ENCODE measurements at regions not wholly inside any gene's neighbourhood (a gene's known extent, or its start where the extent isn't known, plus 50 kb on each side); places are given as distances from the start of the nearest gene placed in this dataset.
A peak's percentile ranks its signal among the peaks of the same experiment; 100 is the strongest.
"Not testable (repeated sequence)": the region's sequence is repeated elsewhere in the genome, so short reads cannot be mapped to it uniquely, and the experiment has no call there.

DNA sequence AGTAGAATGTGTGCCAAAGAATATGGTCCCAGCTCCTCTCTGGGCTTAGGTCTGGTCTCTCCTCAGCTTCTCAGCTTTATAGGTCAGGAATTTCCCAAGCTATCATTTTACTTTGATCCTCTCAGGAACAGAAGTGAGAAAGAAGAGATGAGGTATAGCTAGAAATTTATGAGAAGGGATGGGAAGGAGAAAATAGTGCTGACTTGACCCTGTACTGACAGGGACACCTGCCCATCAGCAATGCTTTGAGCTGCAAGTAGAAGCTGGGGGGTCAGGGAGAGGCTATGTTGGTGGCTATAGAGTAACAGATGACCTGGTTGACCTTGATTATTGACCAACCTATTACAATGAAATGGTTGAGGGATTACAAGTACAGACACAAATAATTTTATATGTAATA is 75.0 kb downstream of the XCL2 start:
- Mint-ChIP-seq H3K27me3 (no peaks in the 10 kb centered on the region), H3K36me3 (no peaks in the 10 kb centered on the region), H3K9me3 (ENCODE audit: low read depth) (no peaks in the 10 kb centered on the region), H3K27ac (peak overlapping the region; percentile 87), H3K4me1 (ENCODE audit: low read depth) (peaks cover 68% of the 10 kb centered on the region), H3K4me3 (no peak overlapping the region)

DNA sequence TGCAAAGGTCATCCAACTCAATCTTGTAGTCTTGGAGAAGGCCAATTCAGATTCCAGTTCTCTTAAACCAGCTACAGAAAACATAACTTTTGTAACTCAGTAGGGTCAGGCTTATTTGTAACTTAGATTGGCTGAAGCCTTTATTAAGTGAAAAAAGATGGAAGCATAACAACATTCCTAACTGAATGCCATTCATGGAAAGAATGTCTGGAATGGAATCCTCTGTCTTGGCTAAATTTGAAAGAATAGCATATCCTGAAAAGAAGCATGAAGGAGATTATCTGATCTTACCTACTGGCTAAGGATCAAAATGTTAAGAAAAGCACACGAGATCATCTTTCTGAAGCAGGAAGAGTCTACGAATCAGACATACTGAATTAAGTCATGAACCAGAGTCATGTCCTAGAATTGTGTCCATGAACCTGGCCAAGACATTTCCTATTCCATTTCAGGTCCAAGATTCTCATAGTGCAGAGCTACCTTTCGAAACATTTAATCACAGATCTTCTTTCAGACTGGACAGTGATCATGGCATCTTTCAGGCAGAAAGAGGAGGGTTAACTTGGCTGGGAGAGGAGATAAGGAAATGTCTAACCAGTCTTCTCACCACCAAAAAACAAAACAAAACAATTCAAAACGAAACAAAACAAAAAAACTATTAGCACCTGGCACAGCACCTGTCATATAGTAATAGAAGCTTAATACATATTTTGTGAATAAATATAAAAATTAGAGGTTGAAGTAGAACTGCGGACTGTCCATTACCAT is 75.6 kb downstream of the XCL2 start:
- Mint-ChIP-seq H3K27ac (peak overlapping the region; percentile 87), H3K36me3 (no peaks in the 10 kb centered on the region), H3K9me3 (ENCODE audit: low read depth) (peaks cover 3% of the 10 kb centered on the region), H3K27me3 (no peaks in the 10 kb centered on the region), H3K4me1 (ENCODE audit: low read depth) (peaks cover 63% of the 10 kb centered on the region), H3K4me3 (peak overlapping the region; percentile 51)

DNA sequence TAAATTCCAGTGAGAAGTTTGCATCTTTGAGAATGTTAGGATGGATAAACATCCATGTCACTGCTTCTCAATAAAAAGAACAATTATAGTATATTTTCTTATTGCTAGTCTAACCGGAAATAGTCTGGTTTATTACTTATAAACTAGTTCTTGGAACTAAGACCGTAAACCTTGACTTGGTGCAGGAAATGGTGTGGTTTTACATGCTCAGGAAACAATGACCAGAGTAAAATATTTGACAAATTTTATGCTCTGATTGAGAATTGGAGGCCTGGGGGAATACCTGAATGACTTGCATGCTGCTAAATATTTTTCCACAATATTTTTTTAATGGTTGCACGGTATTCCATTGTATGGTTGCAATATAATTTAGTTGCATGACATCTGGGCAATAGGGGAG is 76.3 kb downstream of the XCL2 start:
- Mint-ChIP-seq H3K4me1 (ENCODE audit: low read depth) (peaks cover 62% of the 10 kb centered on the region), H3K27ac (peak overlapping the region; percentile 87), H3K9me3 (ENCODE audit: low read depth) (peaks cover 3% of the 10 kb centered on the region), H3K4me3 (peak overlapping the region; percentile 51), H3K27me3 (no peaks in the 10 kb centered on the region), H3K36me3 (no peaks in the 10 kb centered on the region)

DNA sequence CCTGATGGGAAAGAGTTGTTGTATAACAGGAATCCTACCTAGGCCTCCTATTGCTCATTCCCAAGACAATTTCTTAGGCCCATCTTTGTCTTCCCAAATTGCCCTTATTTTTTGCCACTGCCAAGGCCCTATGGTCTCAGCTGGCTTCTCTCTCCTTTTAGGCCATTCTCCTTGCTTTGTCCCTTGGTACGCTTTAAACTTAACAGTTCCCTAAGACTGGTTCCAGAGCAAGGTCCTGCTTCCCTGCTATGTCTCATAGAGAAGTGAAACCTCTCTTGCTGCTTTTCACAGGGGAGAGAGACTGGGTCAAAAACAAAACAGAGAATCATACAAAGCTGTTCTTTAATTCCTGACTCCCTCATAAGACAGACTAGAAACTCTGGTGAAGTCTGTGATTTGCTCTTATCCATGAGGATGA is 77.1 kb downstream of the XCL2 start:
- Mint-ChIP-seq H3K4me1 (ENCODE audit: low read depth) (peaks cover 62% of the 10 kb centered on the region), H3K27ac (peak overlapping the region; percentile 87), H3K9me3 (ENCODE audit: low read depth) (peaks cover 8% of the 10 kb centered on the region)

DNA sequence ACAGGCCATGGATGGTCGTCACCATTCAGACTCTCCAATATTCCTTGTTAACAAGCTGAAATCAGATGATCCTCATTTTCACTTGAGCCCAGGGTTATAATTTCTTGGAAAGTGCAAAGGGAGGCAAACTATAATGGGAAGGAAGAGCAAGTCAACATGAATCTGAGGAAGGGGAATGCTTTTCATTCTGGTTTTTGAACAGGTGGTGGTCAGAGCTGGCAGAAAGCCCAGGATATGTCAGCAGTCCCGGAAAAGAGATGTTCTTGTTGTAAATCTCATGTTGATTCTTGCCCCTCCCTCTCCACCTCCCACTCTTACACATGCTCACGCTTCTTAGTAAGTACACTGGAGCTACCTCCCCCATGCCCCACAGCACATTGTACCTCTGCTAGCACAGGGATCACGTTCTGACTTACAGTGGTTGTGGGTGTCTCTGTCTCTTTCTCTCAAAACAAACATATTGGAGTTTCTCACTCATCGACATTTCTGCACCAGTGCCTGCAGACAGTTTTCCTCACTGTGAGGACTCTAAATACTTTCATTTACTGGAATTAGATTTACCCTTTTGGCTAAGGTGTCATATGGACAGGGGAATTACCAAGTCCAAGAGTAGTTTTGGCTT is 77.6 kb downstream of the XCL2 start:
- H3K9me3 Mint-ChIP-seq (ENCODE audit: low read depth) = peaks cover 13% of the 10 kb centered on the region
- H3K27me3 Mint-ChIP-seq = no peaks in the 10 kb centered on the region
- H3K27ac Mint-ChIP-seq = peak overlapping the region; percentile 87
- H3K4me1 Mint-ChIP-seq (ENCODE audit: low read depth) = peaks cover 61% of the 10 kb centered on the region
- H3K36me3 Mint-ChIP-seq = peaks cover 3% of the 10 kb centered on the region
- H3K4me3 Mint-ChIP-seq = peak overlapping the region; percentile 8

More for the DNA sequence above, 77.1 kb downstream of the XCL2 start:
- Mint-ChIP-seq H3K4me3 (peak overlapping the region; percentile 37), H3K36me3 (no peaks in the 10 kb centered on the region), H3K27me3 (no peaks in the 10 kb centered on the region)

DNA sequence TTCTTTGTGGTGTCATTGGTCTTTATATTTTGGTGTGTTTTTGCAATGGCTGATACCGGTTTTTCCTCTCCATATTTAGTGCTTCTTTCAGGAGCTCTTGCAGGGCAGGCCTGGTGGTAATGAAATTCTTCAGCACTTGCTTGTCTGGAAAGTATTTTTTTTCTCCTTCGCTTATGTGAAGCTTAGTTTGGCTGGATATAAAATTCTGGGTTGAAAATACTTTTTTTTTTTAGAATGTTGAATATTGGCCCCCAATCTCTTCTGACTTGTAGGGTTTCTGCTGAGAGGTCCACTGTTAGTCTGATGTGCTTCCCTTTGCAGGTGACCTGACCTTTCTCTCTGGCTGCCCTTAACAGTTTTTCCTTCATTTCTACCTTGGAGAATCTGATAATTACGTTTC is 82.7 kb downstream of the XCL2 start:
- H3K27ac Mint-ChIP-seq, H3K36me3 Mint-ChIP-seq, H3K4me3 Mint-ChIP-seq, H3K27me3 Mint-ChIP-seq: not testable (repeated sequence)
- H3K4me1 Mint-ChIP-seq (ENCODE audit: low read depth) = peaks cover 26% of the 10 kb centered on the region
- H3K9me3 Mint-ChIP-seq (ENCODE audit: low read depth) = peaks cover 13% of the 10 kb centered on the region

DNA sequence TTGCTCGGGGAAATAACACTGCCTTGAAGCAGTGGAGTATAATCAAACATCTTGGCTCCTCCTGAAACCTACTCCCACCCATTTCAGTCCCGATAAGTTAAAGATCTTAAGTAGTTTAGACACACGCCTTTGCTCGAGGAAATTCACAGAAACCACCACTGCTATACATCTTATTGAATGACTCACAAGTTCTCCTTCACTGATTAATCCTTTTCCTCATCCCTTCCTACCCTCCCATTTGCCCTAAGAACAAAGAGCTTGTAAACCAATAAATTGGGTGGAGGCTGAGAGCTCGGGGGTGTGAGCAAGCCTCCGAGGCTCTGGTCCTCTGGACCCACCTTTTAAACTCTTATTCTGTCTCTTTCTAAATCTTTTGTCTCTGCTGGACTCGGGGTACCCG is 86.5 kb downstream of the XCL2 start:
- H3K27ac Mint-ChIP-seq = peak overlapping the region; percentile 61
- not testable (repeated sequence) for H3K9me3 Mint-ChIP-seq (ENCODE audit: low read depth); H3K27me3 Mint-ChIP-seq; H3K36me3 Mint-ChIP-seq
- peaks cover 25% of the 10 kb centered on the region for H3K4me1 Mint-ChIP-seq (ENCODE audit: low read depth)
- peak overlapping the region; percentile 33 for H3K4me3 Mint-ChIP-seq

DNA sequence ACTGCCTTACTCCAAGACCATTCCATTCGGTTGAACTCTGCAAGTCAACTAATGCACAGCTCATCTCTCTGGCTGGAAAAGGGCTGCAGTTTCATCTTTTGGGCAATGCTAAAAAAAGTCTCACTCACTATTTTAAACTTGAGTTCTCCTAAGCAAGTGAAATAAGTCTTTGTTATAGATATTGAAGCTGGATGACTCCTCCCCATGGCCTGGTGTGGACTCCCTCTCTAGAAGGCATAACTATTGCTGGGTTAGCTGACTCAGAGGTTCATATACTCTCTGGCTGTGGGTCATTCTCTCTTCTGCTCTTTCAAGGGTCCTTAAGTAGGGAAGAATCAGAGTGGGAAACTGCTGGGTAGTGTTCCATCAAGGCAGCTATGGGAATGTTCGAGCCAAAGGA is 88.0 kb downstream of the XCL2 start:
- no peak overlapping the region for H3K27ac Mint-ChIP-seq
- H3K27me3 Mint-ChIP-seq = no peaks in the 10 kb centered on the region
- H3K36me3 Mint-ChIP-seq = no peaks in the 10 kb centered on the region
- peaks cover 30% of the 10 kb centered on the region for H3K4me1 Mint-ChIP-seq (ENCODE audit: low read depth)
- H3K4me3 Mint-ChIP-seq = no peak overlapping the region
- no peaks in the 10 kb centered on the region for H3K9me3 Mint-ChIP-seq (ENCODE audit: low read depth)

DNA sequence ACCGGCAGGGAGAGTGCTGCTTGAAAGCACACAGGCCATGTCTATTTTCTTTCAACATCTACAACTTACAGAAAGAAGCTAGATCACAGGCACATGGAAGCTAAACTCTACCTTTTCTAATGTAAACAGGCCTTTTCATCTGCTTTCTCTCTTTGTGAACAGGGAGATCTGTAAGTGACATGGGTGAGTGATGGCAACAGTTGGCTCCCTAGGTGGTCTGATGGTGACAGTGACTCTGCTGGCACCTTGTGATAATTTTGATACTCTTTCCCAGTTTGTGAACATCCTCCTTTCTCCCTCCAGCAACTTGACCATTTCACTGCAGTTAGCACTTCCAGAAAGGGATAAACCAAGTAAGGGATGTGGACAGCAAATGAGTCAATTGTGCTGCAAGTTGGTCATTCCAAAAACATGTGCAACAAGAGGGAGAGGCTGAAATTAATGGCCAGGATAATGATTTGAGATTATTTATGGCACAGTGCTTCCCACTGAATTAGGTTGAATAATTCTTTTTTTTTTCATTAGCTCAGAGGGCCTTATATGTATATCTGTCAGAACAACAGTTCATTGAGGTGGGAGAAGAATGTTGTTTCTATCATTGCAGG is 89.5 kb downstream of the XCL2 start:
- H3K4me1 Mint-ChIP-seq (ENCODE audit: low read depth) = peaks cover 30% of the 10 kb centered on the region
- no peaks in the 10 kb centered on the region for H3K9me3 Mint-ChIP-seq (ENCODE audit: low read depth)
- no peaks in the 10 kb centered on the region for H3K27me3 Mint-ChIP-seq
- H3K4me3 Mint-ChIP-seq = no peak overlapping the region
- H3K27ac Mint-ChIP-seq = no peak overlapping the region
- no peaks in the 10 kb centered on the region for H3K36me3 Mint-ChIP-seq

DNA sequence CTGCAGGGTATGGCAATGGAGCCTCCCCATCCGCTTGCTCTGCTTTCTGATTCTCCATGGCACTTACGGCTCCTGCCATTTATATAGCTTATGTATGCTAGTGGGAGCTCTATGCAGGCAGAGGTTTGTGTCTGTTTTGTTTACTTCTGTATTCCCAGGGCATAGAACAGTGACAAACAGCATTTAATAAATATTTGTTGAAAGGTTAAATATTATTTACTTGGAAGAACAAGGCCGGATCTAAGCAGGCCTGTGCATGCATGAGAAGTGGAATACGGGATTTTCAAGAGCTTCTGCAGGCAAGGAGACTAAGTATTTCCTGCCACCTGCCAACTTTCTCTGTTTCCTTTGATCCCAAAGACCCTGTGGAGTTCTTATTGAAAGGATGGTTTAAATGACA is 90.7 kb downstream of the XCL2 start:
- no peak overlapping the region for H3K27ac Mint-ChIP-seq
- no peaks in the 10 kb centered on the region for H3K27me3 Mint-ChIP-seq
- H3K4me3 Mint-ChIP-seq = no peak overlapping the region
- H3K36me3 Mint-ChIP-seq = no peaks in the 10 kb centered on the region
- H3K9me3 Mint-ChIP-seq (ENCODE audit: low read depth) = no peaks in the 10 kb centered on the region
- H3K4me1 Mint-ChIP-seq (ENCODE audit: low read depth) = peaks cover 32% of the 10 kb centered on the region

DNA sequence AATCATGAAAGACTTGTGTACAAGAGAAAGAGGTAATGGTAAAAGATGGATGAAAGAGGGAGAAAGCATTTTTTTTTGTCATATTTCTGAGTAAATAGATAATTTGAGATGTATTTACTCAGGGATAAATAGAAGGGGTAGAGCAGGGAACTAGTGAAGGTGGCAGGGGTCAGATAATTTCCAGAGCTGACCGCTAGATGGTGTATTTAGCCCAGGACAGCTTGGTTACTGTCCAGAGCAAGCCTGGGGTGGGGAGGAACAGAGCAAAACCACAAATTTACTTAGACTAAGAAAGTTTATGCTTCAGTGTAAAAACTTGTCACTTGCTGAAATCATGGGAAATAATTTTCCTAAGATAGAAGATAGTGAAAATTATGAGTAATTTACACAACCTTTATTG is 91.5 kb downstream of the XCL2 start:
- Mint-ChIP-seq H3K9me3 (ENCODE audit: low read depth) (no peaks in the 10 kb centered on the region), H3K4me1 (ENCODE audit: low read depth) (peaks cover 24% of the 10 kb centered on the region), H3K27ac (peak overlapping the region; percentile 58), H3K27me3 (no peaks in the 10 kb centered on the region), H3K4me3 (no peak overlapping the region), H3K36me3 (no peaks in the 10 kb centered on the region)

DNA sequence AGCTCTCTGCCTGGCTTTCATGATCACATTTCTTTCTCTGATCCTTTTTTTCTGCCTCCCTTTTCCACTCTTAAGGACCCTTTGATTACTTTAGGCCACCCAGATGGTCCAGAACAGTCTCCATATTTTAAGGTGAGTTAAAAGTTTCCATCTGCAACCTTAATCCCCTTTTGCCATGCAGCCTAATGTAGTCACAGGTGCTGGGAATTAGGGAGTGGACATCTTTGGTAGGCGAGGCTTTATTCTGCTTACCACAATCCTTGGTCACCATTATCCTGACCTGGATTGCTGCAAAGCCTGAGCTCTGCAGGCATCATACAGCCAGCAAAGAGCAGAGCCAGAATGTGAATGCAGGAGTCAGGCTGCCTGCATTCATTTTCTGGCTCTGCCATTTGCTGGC is 95.9 kb downstream of the XCL2 start:
- H3K27me3 Mint-ChIP-seq = no peaks in the 10 kb centered on the region
- H3K4me3 Mint-ChIP-seq = no peak overlapping the region
- H3K4me1 Mint-ChIP-seq (ENCODE audit: low read depth) = peaks cover 54% of the 10 kb centered on the region
- peaks cover 4% of the 10 kb centered on the region for H3K9me3 Mint-ChIP-seq (ENCODE audit: low read depth)
- H3K36me3 Mint-ChIP-seq = peaks cover 7% of the 10 kb centered on the region
- H3K27ac Mint-ChIP-seq = no peak overlapping the region

DNA sequence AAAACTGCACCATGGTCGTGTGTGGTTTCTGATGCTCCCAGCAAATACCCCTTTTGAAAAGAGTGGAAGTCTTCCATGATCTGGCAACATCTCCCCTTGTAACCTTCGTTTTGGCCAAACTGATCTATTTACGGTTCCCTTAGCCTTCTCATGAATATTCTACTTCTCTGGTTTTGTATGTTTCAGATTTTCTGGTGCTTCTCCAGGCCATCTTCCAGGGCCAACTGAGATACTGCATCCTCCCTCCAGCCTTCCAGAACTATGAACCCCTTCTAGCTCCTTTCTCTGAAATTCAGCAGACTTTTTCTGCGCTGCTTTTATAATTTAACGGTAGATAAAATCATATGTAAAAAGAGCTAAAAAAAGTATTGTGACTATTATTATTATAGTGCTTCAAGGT is 97.7 kb downstream of the XCL2 start:
- Mint-ChIP-seq H3K36me3 (peaks cover 7% of the 10 kb centered on the region), H3K4me3 (peak overlapping the region; percentile 9), H3K4me1 (ENCODE audit: low read depth) (peaks cover 54% of the 10 kb centered on the region), H3K27me3 (no peaks in the 10 kb centered on the region), H3K27ac (peak overlapping the region; percentile 72), H3K9me3 (ENCODE audit: low read depth) (peaks cover 4% of the 10 kb centered on the region)

DNA sequence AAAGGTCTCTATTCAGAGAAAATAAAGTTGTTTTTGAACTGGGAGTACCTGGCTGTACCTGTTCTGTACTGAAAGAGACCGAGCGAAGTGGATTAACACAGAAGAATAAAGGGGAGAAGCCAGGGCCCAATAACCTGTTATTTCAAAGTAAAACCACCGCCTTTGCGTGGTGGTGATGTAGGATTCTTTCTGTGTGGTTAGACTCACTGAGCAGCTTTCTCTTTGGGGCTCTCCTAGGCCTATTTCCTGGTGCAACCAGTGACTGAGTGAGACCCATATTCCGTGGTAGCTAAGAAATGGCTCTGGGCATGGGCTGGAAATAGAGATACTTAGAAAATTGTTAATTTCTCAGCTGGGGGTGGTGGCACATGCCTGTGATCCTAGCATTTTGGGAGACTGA is 99.9 kb downstream of the XCL2 start:
- Mint-ChIP-seq H3K4me1 (ENCODE audit: low read depth) (peaks cover 75% of the 10 kb centered on the region), H3K27me3 (no peaks in the 10 kb centered on the region), H3K27ac (peak overlapping the region; percentile 83), H3K4me3 (peak overlapping the region; percentile 52), H3K9me3 (ENCODE audit: low read depth) (peaks cover 4% of the 10 kb centered on the region), H3K36me3 (peaks cover 7% of the 10 kb centered on the region)

DNA sequence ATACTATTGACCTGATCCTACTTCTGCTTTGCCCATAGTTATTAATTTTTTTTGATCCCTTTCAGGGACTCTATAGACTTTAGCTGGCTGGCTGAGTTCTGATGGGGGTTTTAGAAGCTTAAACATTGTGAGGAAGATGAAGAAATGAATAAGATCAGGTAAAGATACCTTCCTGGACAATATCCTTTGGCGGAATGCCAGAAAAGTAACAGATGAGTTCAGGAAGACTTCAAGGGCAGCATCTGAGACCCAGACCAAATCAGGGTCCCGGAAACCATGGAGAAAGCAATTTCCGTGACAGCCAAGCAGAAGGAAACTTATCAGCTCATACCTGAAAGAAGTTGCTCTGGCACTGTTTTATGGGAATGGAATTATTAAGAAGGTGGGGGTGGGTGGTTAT is 100.4 kb downstream of the XCL2 start:
- Mint-ChIP-seq H3K9me3 (ENCODE audit: low read depth) (peaks cover 4% of the 10 kb centered on the region), H3K4me1 (ENCODE audit: low read depth) (peaks cover 73% of the 10 kb centered on the region), H3K4me3 (peak overlapping the region; percentile 52), H3K27me3 (no peaks in the 10 kb centered on the region), H3K27ac (peak overlapping the region; percentile 83), H3K36me3 (peaks cover 7% of the 10 kb centered on the region)

Data from activated naive CD8-positive, alpha-beta T cell (primary cell).